NCI-H187 treated with DMSO at 0.1 percent for 48 hours (cell line): ENCODE measurements at regions not wholly inside any gene's neighbourhood (a gene's known extent, or its start where the extent isn't known, plus 50 kb on each side); places are given as distances from the start of the nearest gene placed in this dataset.
"Not testable (repeated sequence)": the region's sequence is repeated elsewhere in the genome, so short reads cannot be mapped to it uniquely, and the experiment has no call there.

Experiments
- DNase-seq: peaks from one replicate; lab custom pipeline; 2025; lab: John Stamatoyannopoulos, UW

DNA sequence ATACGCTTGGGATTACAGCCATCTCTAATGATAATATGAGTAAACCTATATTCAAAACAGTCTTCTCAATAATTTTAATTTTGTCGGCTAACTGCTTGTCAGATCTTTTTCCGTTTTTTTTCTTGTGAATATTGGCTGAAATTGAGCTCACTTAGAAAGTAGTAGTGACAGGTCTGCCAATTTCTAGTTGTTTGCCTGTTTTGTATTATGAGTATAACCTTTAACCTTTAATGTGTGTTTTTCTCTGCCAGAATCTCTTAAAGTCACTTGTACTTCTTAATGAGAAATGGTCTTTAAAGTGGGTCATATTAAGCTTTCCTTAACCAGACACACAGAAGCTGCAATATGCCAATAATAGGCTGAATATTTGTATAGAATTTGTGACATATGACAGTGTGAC is 511.0 kb downstream of the CSNK1G3 start:
- DNase-seq: no peak

DNA sequence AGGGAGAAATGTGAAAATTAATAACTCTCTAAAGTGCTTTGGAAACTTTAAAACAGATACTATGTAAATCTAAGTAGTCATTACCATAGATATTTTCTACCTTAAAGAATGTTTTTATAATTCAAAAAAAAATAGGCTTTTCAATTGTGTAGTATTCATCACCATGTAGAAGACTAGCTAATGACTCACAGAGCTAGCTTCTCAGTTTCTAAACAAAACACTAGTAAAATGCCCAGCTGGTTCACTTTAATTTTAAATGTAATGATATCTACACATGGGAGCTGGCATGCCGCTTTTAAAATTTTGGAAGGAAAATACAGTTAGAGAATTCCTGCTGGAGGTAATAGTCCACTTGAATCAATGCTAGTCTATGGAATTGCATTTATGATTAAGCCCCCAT is 509.8 kb downstream of the CSNK1G3 start:
- no peak for DNase-seq

DNA sequence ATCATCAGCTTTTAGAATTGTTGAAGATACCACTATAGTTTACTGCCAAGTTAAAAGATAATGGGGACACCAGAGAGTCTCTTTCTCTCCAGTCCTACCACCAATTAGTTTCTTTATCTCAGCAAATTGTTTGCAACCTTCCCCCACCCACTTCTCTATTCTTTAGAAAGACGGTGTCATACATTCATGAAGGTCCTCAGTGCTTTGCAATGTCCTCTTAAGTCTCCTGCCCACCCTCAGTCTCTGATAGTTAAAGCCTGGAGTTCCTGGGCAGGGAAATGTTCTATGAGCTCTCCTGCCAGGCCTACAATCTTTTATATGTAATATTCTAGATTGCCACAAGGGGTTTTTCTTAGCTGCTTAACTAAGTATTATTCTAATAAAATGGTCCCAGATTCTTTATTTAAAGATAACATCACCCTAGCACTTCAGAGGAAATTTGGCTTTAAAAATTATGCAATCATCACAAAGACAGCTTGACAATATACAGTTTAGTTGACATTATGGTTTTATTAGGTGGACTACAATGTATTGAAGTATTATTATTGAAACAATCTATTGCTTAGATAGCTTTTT is 509.2 kb downstream of the CSNK1G3 start:
- DNase-seq: no peak

DNA sequence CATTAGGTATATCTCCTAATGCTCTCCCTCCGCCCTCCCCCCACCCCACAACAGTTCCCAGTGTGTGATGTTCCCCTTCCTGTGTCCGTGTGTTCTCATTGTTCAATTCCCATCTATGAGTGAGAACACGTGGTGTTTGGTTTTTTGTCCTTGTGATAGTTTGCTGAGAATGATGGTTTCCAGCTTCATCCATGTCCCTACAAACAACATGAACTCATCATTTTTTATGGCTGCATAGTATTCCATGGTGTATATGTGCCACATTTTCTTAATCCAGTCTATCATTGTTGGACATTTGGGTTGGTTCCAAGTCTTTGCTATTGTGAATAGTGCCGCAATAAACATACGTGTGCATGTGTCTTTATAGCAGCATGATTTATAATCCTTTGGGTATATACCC is 505.3 kb downstream of the CSNK1G3 start:
- not testable (repeated sequence) for DNase-seq

DNA sequence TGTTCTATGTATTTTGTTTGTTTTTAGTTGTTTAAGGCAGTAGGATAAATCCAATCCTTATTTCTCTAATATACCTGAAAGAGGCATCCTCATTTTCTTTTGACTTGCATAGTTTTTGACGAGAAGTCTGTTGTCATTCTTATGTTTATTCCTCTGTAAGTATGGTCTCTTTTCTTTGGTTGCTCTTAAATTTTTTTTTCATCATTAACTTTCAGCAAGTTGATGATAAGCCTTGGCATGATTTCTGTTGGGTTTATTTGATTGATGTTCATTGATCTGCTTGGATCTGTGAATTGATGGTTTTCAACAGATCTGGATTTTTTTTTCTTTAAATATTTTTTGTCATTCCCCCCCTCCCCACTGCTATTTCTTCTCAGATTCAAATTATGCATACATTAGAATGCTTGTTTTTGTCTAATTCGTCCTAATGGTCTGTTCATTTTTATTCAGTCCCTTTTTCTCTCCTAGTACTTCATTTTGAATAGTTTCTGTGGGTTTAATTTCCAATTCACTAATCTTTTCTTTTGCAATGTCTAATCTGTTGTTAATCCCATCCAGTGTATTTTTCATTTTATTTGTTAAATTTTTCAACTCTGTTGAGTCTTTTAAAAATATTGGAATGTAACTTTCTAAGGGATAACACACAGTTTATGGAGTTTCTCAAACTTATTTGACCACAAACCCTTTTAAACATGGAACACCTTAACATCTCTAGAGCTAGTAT is 495.9 kb downstream of the CSNK1G3 start:
- no peak for DNase-seq

GRCh38 chr5:124001036-124001615 is 489.1 kb downstream of the CSNK1G3 start:
- no peak for DNase-seq

DNA sequence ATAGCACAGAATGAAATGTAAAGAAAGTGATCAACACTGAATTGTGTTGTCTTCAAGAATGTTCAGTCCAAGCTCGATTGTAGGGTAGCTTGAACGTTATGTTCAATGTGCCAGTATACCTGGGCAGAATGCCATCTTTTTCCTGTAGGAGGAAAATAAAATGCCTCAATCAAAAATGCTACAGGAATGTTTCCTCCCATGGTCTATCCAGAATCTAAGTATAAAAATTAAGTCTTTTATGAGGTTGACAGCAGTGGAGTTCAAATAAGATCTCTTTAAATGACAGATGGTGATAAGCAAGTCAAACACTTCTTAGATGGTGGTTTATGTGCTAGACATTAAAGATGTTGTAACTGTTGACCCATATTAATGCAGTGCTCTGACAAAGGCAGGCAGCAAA is 488.6 kb downstream of the CSNK1G3 start:
- no peak for DNase-seq

DNA sequence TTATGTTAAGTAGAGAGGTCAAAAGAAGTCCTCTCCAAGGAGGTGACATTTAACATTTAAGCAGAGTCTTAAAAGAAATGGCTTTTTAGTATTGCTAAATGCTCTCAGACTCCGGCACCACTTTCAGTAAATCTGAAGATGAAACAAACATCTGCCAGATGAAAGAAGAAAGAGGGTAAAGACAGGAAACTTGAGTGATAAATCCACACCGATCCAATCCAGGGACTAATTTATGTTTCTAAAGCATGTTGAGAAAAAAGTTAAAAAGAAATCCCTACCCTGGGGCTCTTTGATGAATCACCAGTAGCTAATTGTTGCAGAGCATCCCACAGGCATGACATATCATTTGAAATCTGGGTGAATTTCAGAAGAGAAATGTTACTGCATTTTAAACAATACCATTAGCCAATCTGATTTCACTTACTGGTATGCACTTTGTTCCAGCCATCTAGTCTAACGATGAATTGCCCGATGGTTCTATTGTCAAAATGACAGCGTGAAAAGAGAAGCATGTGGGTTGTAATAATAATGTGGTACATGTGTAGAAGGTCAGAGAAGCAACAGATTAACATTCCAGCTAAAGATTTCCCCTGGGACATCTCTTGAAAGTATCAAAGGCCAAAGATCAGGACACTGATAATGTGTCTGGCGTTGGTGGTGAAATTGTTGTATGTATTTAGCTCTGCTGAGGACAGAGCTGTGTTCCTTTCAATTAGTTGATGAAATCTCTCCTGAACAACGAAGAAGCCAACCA is 485.7 kb downstream of the CSNK1G3 start:
- no peak for DNase-seq

- no peak for DNase-seq
These were observed 485.1 kb downstream of the CSNK1G3 start for GRCh38 chr5:123997064-123997461.

- DNase-seq: no peak
These were observed 480.7 kb downstream of the CSNK1G3 start for GRCh38 chr5:123992641-123993040.

- no peak for DNase-seq
These were observed 476.0 kb downstream of the CSNK1G3 start for GRCh38 chr5:123987956-123988355.

GRCh38 chr5:123976379-123977033 is 464.5 kb downstream of the CSNK1G3 start:
- DNase-seq: no peak

- DNase-seq: not testable (repeated sequence)
These were observed 463.5 kb downstream of the CSNK1G3 start for GRCh38 chr5:123975521-123975920.

DNA sequence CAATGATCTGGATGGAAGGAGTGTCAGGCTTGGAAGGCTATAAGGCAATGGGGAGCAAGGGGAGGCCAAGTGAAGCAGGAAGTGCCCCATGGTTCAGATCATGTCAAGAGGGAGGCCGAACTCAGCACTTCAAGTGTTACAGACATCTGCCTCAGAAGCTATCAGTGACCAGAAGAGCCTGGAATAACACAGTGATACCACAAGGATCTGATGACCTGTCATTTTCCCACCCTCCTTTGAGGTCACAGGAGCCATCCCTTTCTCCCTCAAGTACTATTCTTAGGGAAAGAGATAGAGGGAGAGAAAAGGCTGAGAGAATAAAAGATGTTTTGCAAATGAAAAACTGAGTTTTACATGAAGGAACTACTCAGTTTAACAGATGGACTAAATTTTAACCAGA is 454.8 kb downstream of the CSNK1G3 start:
- no peak for DNase-seq

DNA sequence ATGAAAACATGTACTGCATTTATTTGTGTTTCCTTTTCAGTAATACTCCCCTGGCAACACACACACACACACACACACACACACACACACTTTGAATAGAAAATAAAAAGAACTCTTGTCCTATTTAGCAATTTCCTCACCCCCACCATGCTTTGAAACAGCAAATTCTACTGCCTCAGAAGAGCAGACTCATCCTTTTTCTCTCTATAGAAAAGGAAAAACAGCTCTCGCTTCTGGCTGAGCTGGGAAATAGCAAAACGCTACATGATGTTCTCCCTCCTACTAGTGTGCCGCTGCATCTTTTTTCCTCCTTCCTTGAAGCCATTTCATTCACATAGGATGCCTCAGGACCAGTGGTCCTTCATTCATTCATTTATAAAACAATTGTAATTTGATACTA is 453.6 kb downstream of the CSNK1G3 start:
- no peak for DNase-seq

DNA sequence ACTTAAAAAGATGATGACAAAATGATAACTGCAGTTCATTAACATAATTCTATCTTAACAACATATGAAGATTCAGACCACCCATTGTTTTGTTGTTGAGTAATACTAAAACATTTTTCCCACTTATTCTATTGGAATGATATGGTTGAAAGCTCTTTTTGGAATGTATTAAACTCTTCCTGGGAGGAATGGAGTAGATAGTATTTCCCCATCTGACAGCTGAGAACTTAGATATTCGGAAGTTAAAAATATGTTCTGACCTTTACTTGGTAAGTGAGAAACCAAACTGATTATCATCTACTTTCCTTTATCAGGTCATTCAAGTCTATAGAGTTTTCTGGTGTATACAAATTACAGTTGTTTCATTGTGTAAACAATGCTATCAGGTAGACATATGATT is 452.9 kb downstream of the CSNK1G3 start:
- DNase-seq: no peak

- DNase-seq: no peak
These were observed 448.5 kb downstream of the CSNK1G3 start for GRCh38 chr5:123960526-123960925.

DNA sequence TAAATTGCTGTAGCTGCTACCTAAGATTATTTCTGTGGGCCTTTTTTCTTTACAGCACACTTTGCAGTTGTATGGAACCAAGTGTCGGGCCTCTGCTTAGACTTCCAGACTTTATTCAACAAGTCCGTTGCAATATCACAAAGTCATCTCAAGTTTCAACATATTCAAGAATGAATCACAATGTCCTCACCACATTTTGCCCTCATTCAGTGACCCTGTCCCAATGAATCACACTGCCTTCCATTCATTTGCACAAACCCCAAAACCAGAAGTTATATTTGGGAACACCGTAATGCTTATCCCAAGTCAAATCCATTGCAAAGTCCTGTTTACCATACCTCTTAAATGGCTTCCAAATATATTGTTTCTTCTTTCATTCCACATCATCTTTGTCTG is 439.6 kb downstream of the CSNK1G3 start:
- no peak for DNase-seq

DNA sequence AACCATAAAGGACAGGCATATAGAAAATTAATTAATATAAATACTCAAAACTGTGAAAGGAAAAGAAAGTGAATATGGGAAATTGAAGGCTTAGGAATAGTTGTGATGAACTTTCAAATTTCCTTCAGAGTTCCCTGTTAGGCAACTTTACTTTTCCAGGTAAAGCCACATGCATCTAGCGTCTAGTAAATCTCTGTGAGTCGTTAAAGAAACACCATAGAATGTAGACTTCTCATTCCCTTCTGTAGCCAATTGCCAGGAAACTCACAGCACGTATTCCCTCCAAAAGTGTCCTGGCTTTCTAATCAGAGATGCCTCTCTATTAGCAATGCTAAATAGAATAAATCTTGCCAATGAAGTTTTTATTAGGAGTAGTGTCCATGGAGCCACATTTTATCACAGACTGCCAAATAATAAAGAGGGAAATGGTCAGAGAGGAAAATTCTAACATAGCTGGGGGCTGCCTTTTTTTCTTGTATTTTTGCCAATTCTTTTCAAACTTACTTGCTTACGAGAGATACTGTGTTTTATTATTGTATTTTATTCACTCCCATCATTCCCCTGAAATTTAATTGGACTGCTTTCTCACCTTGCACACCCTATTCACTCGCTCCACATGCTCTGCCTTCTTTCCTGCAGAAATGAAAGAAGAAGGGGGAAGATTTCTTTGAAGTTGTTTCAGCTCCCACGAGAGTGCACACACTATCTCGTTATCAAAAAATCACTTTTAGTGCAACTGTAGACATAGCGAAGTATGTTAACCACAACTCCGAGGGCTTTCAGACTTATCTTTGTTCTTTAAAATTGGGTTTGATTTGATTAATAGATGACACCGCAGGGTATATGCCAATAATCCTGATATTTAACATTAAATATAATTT is 439.0 kb downstream of the CSNK1G3 start:
- no peak for DNase-seq

GRCh38 chr5:123949807-123950340 is 437.9 kb downstream of the CSNK1G3 start:
- no peak for DNase-seq
